Kidney (tissue), 13 donors: ENCODE measurements at regions not wholly inside any gene's neighbourhood (a gene's known extent, or its start where the extent isn't known, plus 50 kb on each side); places are given as distances from the start of the nearest gene placed in this dataset.
A peak's percentile ranks its signal among the peaks of the same experiment; 100 is the strongest.

Experiments used
- DNase-seq, 5 donors: peaks; one replicate each; pipeline ENCODE4 v3.0.0-alpha.2; 2013 to 2020
- FAIRE-seq: peaks from 2 replicates; lab custom pipeline; 2012; peaks lifted over from hg19 to GRCh38; lab: Jason Lieb, UNC
- H3K27ac ChIP-seq, 2 donors: one replicate each; pipeline ENCODE4 v1.7.0; 2013; ENCODE audit warnings: low read depth in 2 of 2, low read length in 2 of 2, inconsistent platforms in 1 of 2
- H3K27me3 ChIP-seq: one replicate; pipeline ENCODE4 v1.7.1; 2013; ENCODE audit warnings: low read length, inconsistent platforms; ENCODE audit not compliant: control insufficient read depth, insufficient read depth
- H3K36me3 ChIP-seq, 3 donors: one replicate each; pipeline versions ENCODE4 v1.7.0 to v1.7.1; 2013; ENCODE audit warnings: low read length in 3 of 3, control low read depth in 1 of 3, inconsistent platforms in 1 of 3; ENCODE audit not compliant: insufficient read depth in 3 of 3, control insufficient read depth in 2 of 3
- H3K4me1 ChIP-seq, 3 donors: one replicate each; pipeline versions ENCODE4 v1.7.0 to v1.7.1; 2013; ENCODE audit warnings: low read length in 3 of 3, inconsistent platforms in 1 of 3, low read depth in 1 of 3; ENCODE audit not compliant: control insufficient read depth in 2 of 3, insufficient read depth in 2 of 3
- H3K4me3 ChIP-seq, 3 donors: one replicate each; pipeline versions ENCODE4 v1.7.0 to v1.8.1; 2013; ENCODE audit warnings: low read length in 3 of 3, control low read depth in 1 of 3, inconsistent platforms in 1 of 3
- H3K9ac ChIP-seq, 3 donors: one replicate each; pipeline versions ENCODE4 v1.7.0 to v1.7.1; 2013; ENCODE audit warnings: low read length in 3 of 3, control low read depth in 1 of 3, inconsistent platforms in 1 of 3
- H3K9me3 ChIP-seq, 3 donors: one replicate each; pipeline versions ENCODE4 v1.7.0 to v1.7.1; 2013; ENCODE audit warnings: low read length in 3 of 3, control low read depth in 1 of 3, inconsistent platforms in 1 of 3; ENCODE audit not compliant: control insufficient read depth in 2 of 3, insufficient read depth in 1 of 3
- intact Hi-C: fragments of 100-400 bp; cut with DNase I; formaldehyde crosslinking; loops from one replicate; pipeline ENCODE4 v1.11.1; 2022
- TF ChIP-seq, protein P1 (sequence below): IDR thresholded peaks from 3 replicates; pipeline ENCODE4 v1.5.1; 2012; ENCODE audit warnings: mild to moderate bottlenecking, moderate library complexity, borderline replicate concordance; ENCODE audit not compliant: insufficient read depth; ENCODE audit errors: extremely low read depth
- donor health status: control.
- donor health status: control.
- donor health status: control.
- donor health status: control.
- donor health status: control.
- donor health status: DM: yes; HTN: yes; CAD: no.
- donor health status: Normal renal cell carcinoma (clear cell type).

DNA sequence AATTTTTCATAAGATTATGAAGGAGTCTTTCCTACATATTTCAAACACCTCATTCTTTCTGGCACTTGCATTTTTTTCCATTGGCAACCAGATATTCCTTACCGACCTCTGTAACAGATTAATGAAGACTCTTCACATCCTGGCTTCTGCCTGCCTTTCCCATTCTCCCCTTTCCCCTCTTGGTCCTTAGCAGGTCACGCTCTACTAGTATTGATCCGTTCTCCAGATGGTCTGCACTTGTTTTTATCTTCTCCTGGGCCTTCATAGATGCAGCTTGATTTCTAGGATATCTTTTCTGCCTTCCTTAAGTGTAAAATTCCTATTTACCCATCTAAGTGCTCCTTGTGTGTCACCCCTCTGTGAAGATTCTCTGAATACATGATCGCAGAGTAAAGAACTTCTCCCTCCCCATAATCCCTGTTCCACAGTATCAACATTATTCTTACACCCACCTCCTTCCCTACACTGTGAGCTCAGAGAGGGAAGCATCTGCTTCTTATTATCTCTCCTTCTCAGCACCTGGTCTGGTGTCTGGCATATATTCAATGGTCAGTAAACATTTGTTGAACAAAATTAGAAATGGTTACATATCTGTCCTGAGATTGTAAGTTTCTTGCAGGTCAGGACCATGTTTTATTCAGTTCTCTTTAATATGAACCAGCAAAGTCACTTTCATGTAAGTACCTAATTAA, 654.2 kb downstream of the REEP3 start:
- TF ChIP-seq, protein P1, sequence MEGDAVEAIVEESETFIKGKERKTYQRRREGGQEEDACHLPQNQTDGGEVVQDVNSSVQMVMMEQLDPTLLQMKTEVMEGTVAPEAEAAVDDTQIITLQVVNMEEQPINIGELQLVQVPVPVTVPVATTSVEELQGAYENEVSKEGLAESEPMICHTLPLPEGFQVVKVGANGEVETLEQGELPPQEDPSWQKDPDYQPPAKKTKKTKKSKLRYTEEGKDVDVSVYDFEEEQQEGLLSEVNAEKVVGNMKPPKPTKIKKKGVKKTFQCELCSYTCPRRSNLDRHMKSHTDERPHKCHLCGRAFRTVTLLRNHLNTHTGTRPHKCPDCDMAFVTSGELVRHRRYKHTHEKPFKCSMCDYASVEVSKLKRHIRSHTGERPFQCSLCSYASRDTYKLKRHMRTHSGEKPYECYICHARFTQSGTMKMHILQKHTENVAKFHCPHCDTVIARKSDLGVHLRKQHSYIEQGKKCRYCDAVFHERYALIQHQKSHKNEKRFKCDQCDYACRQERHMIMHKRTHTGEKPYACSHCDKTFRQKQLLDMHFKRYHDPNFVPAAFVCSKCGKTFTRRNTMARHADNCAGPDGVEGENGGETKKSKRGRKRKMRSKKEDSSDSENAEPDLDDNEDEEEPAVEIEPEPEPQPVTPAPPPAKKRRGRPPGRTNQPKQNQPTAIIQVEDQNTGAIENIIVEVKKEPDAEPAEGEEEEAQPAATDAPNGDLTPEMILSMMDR, result no peak
- Histone ChIP-seq H3K27me3 (no peaks in the 10 kb centered on the region), H3K9ac (no peak overlapping the region), H3K9me3 (no peaks in the 10 kb centered on the region), H3K27ac (no peak overlapping the region), H3K4me3 (no peak overlapping the region), H3K36me3 (no peaks in the 10 kb centered on the region), H3K4me1 (no peaks in the 10 kb centered on the region)
- intact Hi-C loops, result no loop called here
- FAIRE-seq (no peak), DNase-seq (no peak)

DNA sequence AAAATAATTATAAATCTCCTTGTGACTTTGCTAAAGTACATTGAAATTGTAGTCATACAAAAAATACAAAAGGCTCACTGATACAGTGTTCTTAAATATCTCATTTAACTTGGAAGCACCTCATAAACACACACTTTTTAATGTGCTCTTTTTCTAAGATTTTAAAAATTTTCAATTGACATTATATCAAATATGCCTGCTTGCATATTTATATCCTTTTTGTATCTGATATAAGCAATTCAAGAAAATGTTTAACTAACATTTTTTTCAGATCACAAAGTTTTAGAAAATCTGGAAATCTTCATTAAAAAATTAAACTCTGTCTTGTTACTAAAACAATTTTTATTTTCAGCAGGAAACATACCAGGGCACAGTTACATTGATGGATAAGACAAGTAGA, 661.5 kb downstream of the REEP3 start:
- peak; percentile 29 for FAIRE-seq

DNA sequence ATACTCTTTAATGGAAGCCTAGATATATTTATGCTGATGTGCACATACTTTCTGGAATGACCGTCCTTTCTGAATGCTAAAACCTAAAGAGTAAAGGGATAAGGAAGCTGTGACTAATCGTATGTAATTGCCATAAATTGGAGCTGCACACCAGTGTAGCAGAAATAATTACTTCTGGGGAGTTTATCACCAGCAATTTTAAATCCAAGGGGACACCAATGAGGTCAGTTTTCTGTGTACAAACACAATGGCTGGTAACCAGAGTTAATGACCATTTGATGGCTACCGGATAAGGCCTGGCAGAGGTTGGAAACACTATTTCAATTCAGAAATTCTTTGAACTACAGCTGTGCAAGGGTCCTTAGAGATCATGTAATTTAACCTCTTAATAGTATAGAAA, 670.1 kb downstream of the REEP3 start:
- Histone ChIP-seq H3K4me1 (no peaks in the 10 kb centered on the region), H3K27ac (no peak overlapping the region), H3K27me3 (no peaks in the 10 kb centered on the region), H3K9ac (no peak overlapping the region), H3K4me3 (no peak overlapping the region), H3K9me3 (no peaks in the 10 kb centered on the region), H3K36me3 (no peaks in the 10 kb centered on the region)
- TF ChIP-seq, protein P1, result no peak
- intact Hi-C loops, result no loop called here
- FAIRE-seq, result no peak
- peak in 2 of 5 donors; percentile 47 to 62 for DNase-seq

More for the DNA sequence above, 661.5 kb downstream of the REEP3 start:
- no peak overlapping the region for H3K4me3 ChIP-seq
- no peak overlapping the region for H3K9ac ChIP-seq
- H3K9me3 ChIP-seq, result no peaks in the 10 kb centered on the region
- no peaks in the 10 kb centered on the region for H3K36me3 ChIP-seq
- TF ChIP-seq, protein P1, result no peak
- intact Hi-C loops, result no loop called here
- no peaks in the 10 kb centered on the region for H3K4me1 ChIP-seq
- DNase-seq, result no peak
- no peak overlapping the region for H3K27ac ChIP-seq
- H3K27me3 ChIP-seq, result no peaks in the 10 kb centered on the region
